Epithelial cell of proximal tubule (primary cell): ENCODE measurements at regions not wholly inside any gene's neighbourhood (a gene's known extent, or its start where the extent isn't known, plus 50 kb on each side); places are given as distances from the start of the nearest gene placed in this dataset.
"Not testable (repeated sequence)": the region's sequence is repeated elsewhere in the genome, so short reads cannot be mapped to it uniquely, and the experiment has no call there.

Experiments
- DNase-seq: peaks from one replicate; pipeline ENCODE4 v3.0.0-alpha.2; 2011; ENCODE audit warnings: low read depth
- H3K4me3 ChIP-seq: 2 replicates; pipeline ENCODE4 v1.5.1; 2011; ENCODE audit warnings: low read depth, mild to moderate bottlenecking, low read length
- TF ChIP-seq, protein P1 (sequence below): conservative IDR thresholded peaks from 2 replicates; pipeline ENCODE4 v1.5.1; 2012; ENCODE audit warnings: low read depth, mild to moderate bottlenecking, low read length

GRCh38 chr22:10934704-10935103 lies 4593.3 kb upstream of the OR11H1 start:
- TF ChIP-seq, protein P1, sequence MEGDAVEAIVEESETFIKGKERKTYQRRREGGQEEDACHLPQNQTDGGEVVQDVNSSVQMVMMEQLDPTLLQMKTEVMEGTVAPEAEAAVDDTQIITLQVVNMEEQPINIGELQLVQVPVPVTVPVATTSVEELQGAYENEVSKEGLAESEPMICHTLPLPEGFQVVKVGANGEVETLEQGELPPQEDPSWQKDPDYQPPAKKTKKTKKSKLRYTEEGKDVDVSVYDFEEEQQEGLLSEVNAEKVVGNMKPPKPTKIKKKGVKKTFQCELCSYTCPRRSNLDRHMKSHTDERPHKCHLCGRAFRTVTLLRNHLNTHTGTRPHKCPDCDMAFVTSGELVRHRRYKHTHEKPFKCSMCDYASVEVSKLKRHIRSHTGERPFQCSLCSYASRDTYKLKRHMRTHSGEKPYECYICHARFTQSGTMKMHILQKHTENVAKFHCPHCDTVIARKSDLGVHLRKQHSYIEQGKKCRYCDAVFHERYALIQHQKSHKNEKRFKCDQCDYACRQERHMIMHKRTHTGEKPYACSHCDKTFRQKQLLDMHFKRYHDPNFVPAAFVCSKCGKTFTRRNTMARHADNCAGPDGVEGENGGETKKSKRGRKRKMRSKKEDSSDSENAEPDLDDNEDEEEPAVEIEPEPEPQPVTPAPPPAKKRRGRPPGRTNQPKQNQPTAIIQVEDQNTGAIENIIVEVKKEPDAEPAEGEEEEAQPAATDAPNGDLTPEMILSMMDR = peak; percentile 9
- not testable (repeated sequence) for H3K4me3 ChIP-seq, DNase-seq

DNA sequence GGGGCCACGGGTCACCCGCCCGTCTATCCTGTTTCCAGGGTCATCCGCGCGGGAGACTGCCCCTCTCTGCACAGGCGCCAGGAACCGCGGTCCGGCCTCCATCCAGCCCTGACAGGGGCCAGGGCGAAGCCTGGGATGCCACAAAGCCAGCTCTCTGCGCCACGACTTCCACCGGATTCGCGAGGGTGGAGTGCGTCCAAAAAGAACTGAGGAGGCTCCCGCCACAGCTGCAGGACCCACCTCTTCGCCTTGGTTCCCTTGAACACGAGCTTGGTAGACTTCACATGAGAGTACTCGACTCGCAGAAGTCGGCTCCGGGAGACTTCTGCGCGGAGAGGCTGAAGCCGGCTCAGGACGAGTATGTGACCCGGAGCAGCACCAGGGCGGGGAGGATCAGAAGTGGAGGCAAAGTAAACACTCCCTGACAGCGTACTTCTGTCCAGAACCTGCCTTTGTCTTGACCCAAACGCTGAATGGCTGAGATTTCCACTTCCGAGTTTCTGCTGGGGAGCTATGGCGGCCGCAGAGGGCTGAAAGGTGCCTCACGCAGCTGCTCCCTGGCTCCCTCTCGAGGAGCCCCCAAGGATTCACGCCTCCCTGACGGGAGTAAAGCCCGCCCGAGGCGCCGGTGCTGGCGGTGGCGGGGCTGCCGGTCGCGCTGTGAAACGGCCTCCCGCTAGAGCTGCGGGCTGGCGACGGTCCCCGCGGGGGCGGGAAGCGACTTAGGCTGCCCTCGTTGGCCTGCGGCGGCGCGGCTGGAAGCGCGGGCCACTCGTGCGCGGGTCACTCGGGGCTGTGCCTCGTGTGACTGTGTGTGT lies 4566.7 kb upstream of the OR11H1 start:
- TF ChIP-seq, protein P1 = no peak
- H3K4me3 ChIP-seq = no peak overlapping the region

GRCh38 chr22:10961861-10962255 lies 4566.1 kb upstream of the OR11H1 start:
- not testable (repeated sequence) for DNase-seq, H3K4me3 ChIP-seq

More for the DNA sequence above, 4566.7 kb upstream of the OR11H1 start:
- no peak for DNase-seq
